HEK293 (cell line): ENCODE measurements at regions not wholly inside any gene's neighbourhood (a gene's known extent, or its start where the extent isn't known, plus 50 kb on each side); places are given as distances from the start of the nearest gene placed in this dataset.

Source experiments
- CTCF ChIA-PET: fragments of 350-600 bp; formaldehyde crosslinking; extraction: SDS; loops from one replicate; lab custom pipeline; 2021; ENCODE audit warnings: antibody characterized with exemption; lab: Yijun Ruan, JAX
- POLR2A ChIA-PET: fragments of 300-600 bp; formaldehyde crosslinking; extraction: SDS; loops from one replicate; lab custom pipeline; 2020; ENCODE audit warnings: antibody characterized with exemption, inconsistent platforms; lab: Yijun Ruan, JAX
- H3K27ac ChIP-seq: fragments of 200-500 bp; sonication (Bioruptor generic); 2 replicates; pipeline ENCODE4 v1.5.1; 2014; ENCODE audit warnings: low read depth, low read length, control low read depth, inconsistent platforms; ENCODE audit errors: extremely low read depth
- H3K36me3 ChIP-seq, 2 experiments: fragments of 200-500 bp in 1 of 2; sonication (Bioruptor generic) in 1 of 2; 1 replicate in 1 of 2; 2 replicates in 1 of 2; pipeline ENCODE4 v1.5.1; 2014 to 2017; ENCODE audit warnings: inconsistent platforms in 2 of 2, low read length in 2 of 2; ENCODE audit not compliant: control insufficient read depth in 2 of 2, insufficient read depth in 1 of 2
- H3K4me1 ChIP-seq: fragments of 200-500 bp; sonication (Bioruptor generic); 2 replicates; pipeline ENCODE4 v1.5.1; 2014; ENCODE audit warnings: mild to moderate bottlenecking, low read length, inconsistent platforms; ENCODE audit not compliant: control insufficient read depth, insufficient read depth
- H3K4me3 ChIP-seq: 2 replicates; pipeline ENCODE4 v1.5.1; 2011; ENCODE audit warnings: low read depth, mild to moderate bottlenecking, control low read depth, low read length, moderate library complexity
- H3K9me3 ChIP-seq: fragments of 200-500 bp; sonication (Bioruptor generic); 2 replicates; pipeline ENCODE4 v1.5.1; 2014; ENCODE audit warnings: low read depth, low read length, inconsistent platforms; ENCODE audit not compliant: control insufficient read depth, insufficient read depth
- BCL11B ChIP-seq: fragments of 450-650 bp; formaldehyde crosslinking; IDR thresholded peaks from 2 replicates; pipeline ENCODE4 v1.5.1; 2016; ENCODE audit warnings: low read depth, missing biosample characterization, missing genetic modification characterization
- CTCF ChIP-seq: fragments of 450-650 bp; formaldehyde crosslinking; IDR thresholded peaks from 2 replicates; pipeline ENCODE4 v1.5.1; 2016; ENCODE audit warnings: missing biosample characterization, missing genetic modification characterization
- INSM2 ChIP-seq: fragments of 450-650 bp; formaldehyde crosslinking; IDR thresholded peaks from 2 replicates; pipeline ENCODE4 v1.5.1; 2016; ENCODE audit warnings: missing biosample characterization, missing genetic modification characterization
- KLF8 ChIP-seq: fragments of 450-650 bp; formaldehyde crosslinking; IDR thresholded peaks from 2 replicates; pipeline ENCODE4 v1.5.1; 2016; ENCODE audit warnings: missing biosample characterization, missing genetic modification characterization
- MZF1 ChIP-seq: fragments of 450-650 bp; formaldehyde crosslinking; IDR thresholded peaks from 2 replicates; pipeline ENCODE4 v1.5.1; 2017; ENCODE audit warnings: missing biosample characterization, missing genetic modification characterization, borderline replicate concordance
- TSHZ1 ChIP-seq: fragments of 450-650 bp; formaldehyde crosslinking; IDR thresholded peaks from 2 replicates; pipeline ENCODE4 v1.5.1; 2016; ENCODE audit warnings: missing biosample characterization, missing genetic modification characterization, borderline replicate concordance
- ZFP69B ChIP-seq: fragments of 450-650 bp; formaldehyde crosslinking; IDR thresholded peaks from 2 replicates; pipeline ENCODE4 v1.5.1; 2016; ENCODE audit warnings: missing biosample characterization, missing genetic modification characterization
- ZNF157 ChIP-seq: fragments of 450-650 bp; formaldehyde crosslinking; IDR thresholded peaks from 2 replicates; pipeline ENCODE4 v1.5.1; 2016; ENCODE audit warnings: missing biosample characterization, missing genetic modification characterization
- ZNF23 ChIP-seq: fragments of 450-650 bp; formaldehyde crosslinking; IDR thresholded peaks from 2 replicates; pipeline ENCODE4 v1.5.1; 2016; ENCODE audit warnings: missing biosample characterization, missing genetic modification characterization, borderline replicate concordance
- ZNF366 ChIP-seq: fragments of 450-650 bp; formaldehyde crosslinking; conservative IDR thresholded peaks from 2 replicates; pipeline ENCODE4 v1.5.1; 2016; ENCODE audit warnings: missing biosample characterization, missing genetic modification characterization
- ZNF548 ChIP-seq: fragments of 450-650 bp; formaldehyde crosslinking; IDR thresholded peaks from 2 replicates; pipeline ENCODE4 v1.5.1; 2016; ENCODE audit warnings: missing biosample characterization, missing genetic modification characterization
- ZNF629 ChIP-seq: fragments of 450-650 bp; formaldehyde crosslinking; IDR thresholded peaks from 2 replicates; pipeline ENCODE4 v1.5.1; 2017; ENCODE audit warnings: missing biosample characterization, missing genetic modification characterization
- ZNF701 ChIP-seq: fragments of 450-650 bp; formaldehyde crosslinking; IDR thresholded peaks from 2 replicates; pipeline ENCODE4 v1.5.1; 2016; ENCODE audit warnings: missing biosample characterization, missing genetic modification characterization
- ZNF707 ChIP-seq: fragments of 450-650 bp; formaldehyde crosslinking; IDR thresholded peaks from 2 replicates; pipeline ENCODE4 v1.5.1; 2016; ENCODE audit warnings: missing biosample characterization, missing genetic modification characterization
- ZSCAN30 ChIP-seq: fragments of 450-650 bp; IDR thresholded peaks from 2 replicates; pipeline ENCODE4 v1.5.1; 2018; ENCODE audit warnings: missing biosample characterization, mild to moderate bottlenecking, missing genetic modification characterization, moderate library complexity
- TF ChIP-seq, protein P1 (sequence below): fragments of 450-650 bp; formaldehyde crosslinking; optimal IDR thresholded peaks from 2 replicates; pipeline ENCODE3; 2016; ENCODE audit warnings: missing biosample characterization, mild to moderate bottlenecking, missing genetic modification characterization

GRCh38 chr21:28229814-28230213 lies 762.9 kb downstream of the LTN1 start (continued):
- TF ChIP-seq TSHZ1 (tag by site-specific recombination) (no peak), CTCF (tag by site-specific recombination) (no peak)
- TF ChIP-seq, protein P1, sequence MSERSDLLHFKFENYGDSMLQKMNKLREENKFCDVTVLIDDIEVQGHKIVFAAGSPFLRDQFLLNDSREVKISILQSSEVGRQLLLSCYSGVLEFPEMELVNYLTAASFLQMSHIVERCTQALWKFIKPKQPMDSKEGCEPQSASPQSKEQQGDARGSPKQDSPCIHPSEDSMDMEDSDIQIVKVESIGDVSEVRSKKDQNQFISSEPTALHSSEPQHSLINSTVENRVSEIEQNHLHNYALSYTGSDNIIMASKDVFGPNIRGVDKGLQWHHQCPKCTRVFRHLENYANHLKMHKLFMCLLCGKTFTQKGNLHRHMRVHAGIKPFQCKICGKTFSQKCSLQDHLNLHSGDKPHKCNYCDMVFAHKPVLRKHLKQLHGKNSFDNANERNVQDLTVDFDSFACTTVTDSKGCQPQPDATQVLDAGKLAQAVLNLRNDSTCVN (tag by site-specific recombination) = no peak

DNA sequence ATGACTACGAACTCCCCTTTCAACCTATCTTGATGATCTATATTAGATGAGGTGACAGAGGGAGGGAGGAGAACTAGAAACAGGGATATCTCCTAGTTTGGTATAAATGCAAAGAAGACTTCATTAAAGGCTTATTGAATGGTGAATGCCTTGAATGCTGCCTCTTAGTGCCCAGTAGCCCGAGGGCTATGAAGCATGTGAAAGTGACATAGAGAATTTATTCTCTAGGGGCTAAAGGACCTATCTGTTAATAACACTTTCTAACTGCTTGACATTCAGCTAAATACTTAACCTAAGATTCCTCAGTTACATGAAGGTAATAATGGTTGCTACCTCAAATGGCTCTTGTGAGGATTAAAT lies 764.1 kb downstream of the LTN1 start:
- ChIA-PET CTCF (interaction anchor here (0.7 kb wide), 1 partner anchor 252 kb away, joined by 3 read pairs; no protein-coding TSS in a partner anchor), POLR2A (no interaction called here)
- TF ChIP-seq KLF8 (tag by site-specific recombination) = no peak
- no peak for TF ChIP-seq MZF1 (tag by site-specific recombination)
- TF ChIP-seq ZNF707 (tag by site-specific recombination) = no peak
- no peak for TF ChIP-seq ZNF701 (tag by site-specific recombination)
- no peak for TF ChIP-seq ZNF548
- TF ChIP-seq ZNF157 (tag by site-specific recombination) = no peak
- Histone ChIP-seq H3K27ac (no peak overlapping the region), H3K36me3 (no peaks in the 10 kb centered on the region), H3K4me1 (no peaks in the 10 kb centered on the region), H3K4me3 (no peak overlapping the region), H3K9me3 (no peaks in the 10 kb centered on the region)

- no peaks in the 10 kb centered on the region for H3K9me3 ChIP-seq
- H3K27ac ChIP-seq = no peak overlapping the region
- POLR2A ChIA-PET = no interaction called here
These were observed 764.6 kb downstream of the LTN1 start for GRCh38 chr21:28227881-28228635.

More at GRCh38 chr21:28227881-28228635, 764.6 kb downstream of the LTN1 start:
- CTCF ChIA-PET = interaction anchor here (0.6 kb wide), 1 partner anchor 517 kb away, joined by 4 read pairs; no protein-coding TSS in a partner anchor
- Histone ChIP-seq H3K4me3 (no peak overlapping the region), H3K36me3 (no peaks in the 10 kb centered on the region), H3K4me1 (no peaks in the 10 kb centered on the region)
- TF ChIP-seq ZFP69B (tag by site-specific recombination) (no peak), ZNF629 (tag by site-specific recombination) (no peak), BCL11B (tag by site-specific recombination) (no peak), ZNF23 (tag by site-specific recombination) (no peak), INSM2 (no peak), ZSCAN30 (tag by site-specific recombination) (no peak), ZNF366 (tag by site-specific recombination) (no peak)
